ENCODE measurements at regions not wholly inside any gene's neighbourhood (a gene's known extent, or its start where the extent isn't known, plus 50 kb on each side); places are given as distances from the start of the nearest gene placed in this dataset.

- TF ChIP-seq, protein P1, sequence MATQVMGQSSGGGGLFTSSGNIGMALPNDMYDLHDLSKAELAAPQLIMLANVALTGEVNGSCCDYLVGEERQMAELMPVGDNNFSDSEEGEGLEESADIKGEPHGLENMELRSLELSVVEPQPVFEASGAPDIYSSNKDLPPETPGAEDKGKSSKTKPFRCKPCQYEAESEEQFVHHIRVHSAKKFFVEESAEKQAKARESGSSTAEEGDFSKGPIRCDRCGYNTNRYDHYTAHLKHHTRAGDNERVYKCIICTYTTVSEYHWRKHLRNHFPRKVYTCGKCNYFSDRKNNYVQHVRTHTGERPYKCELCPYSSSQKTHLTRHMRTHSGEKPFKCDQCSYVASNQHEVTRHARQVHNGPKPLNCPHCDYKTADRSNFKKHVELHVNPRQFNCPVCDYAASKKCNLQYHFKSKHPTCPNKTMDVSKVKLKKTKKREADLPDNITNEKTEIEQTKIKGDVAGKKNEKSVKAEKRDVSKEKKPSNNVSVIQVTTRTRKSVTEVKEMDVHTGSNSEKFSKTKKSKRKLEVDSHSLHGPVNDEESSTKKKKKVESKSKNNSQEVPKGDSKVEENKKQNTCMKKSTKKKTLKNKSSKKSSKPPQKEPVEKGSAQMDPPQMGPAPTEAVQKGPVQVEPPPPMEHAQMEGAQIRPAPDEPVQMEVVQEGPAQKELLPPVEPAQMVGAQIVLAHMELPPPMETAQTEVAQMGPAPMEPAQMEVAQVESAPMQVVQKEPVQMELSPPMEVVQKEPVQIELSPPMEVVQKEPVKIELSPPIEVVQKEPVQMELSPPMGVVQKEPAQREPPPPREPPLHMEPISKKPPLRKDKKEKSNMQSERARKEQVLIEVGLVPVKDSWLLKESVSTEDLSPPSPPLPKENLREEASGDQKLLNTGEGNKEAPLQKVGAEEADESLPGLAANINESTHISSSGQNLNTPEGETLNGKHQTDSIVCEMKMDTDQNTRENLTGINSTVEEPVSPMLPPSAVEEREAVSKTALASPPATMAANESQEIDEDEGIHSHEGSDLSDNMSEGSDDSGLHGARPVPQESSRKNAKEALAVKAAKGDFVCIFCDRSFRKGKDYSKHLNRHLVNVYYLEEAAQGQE (IDR thresholded peaks at IDR 0.05; ENCODE audit: low read depth): no peak
- TF ChIP-seq SIN3A (IDR thresholded peaks at IDR 0.05; ENCODE audit: low read depth) (no peak), ZFX (IDR thresholded peaks at IDR 0.05) (no peak), JUND (IDR thresholded peaks at IDR 0.05) (no peak), RAD21 (IDR thresholded peaks at IDR 0.05; ENCODE audit: low read depth) (no peak), EZH2phosphoT487 (IDR thresholded peaks at IDR 0.05; ENCODE audit: borderline replicate concordance) (no peak), TCF7L2 (IDR thresholded peaks at IDR 0.05; ENCODE audit: borderline replicate concordance, extremely low read depth, insufficient read depth, insufficient read length) (no peak)
Measured at GRCh38 chr3:132978464-132978863, 59.7 kb upstream of the TMEM108 start (continued).

GRCh38 chr3:132974097-132974496 is 64.1 kb upstream of the TMEM108 start:
- H3K9me2 ChIP-seq (ENCODE audit: insufficient read depth): no peaks in the 10 kb centered on the region
- no peak for ATAC-seq
- H4K20me1 ChIP-seq (ENCODE audit: insufficient read depth): no peaks in the 10 kb centered on the region; the same call in 1 of the 2 replicates
- H3K27me3 ChIP-seq (ENCODE audit: insufficient read depth, low read length): peaks cover 4% of the 10 kb centered on the region; the same call in 1 of the 2 replicates
- ChIA-PET RAD21 (ENCODE audit: low non-redundant PET in 1 of 2, low total read pairs in 2 of 2, uncharacterized antibody in 2 of 2, unreplicated experiment in 2 of 2) (no interaction called here), POLR2A (no interaction called here), CTCF (no interaction called here)
- no peak overlapping the region for H2AFZ ChIP-seq (ENCODE audit: low read depth, low read length, poor library complexity, severe bottlenecking)
- H3K79me2 ChIP-seq (ENCODE audit: insufficient read depth, low read length): no peaks in the 10 kb centered on the region
- H3K9ac ChIP-seq (ENCODE audit: low read length): no peak overlapping the region
- H3K4me3 ChIP-seq (replicated peaks in 1 of 2; ENCODE audit: low read depth in 1 of 2, low read length in 2 of 2): no peak overlapping the region
- H3K36me3 ChIP-seq (ENCODE audit: control insufficient read depth in 1 of 2, insufficient read depth in 2 of 2, low read length in 2 of 2): no peaks in the 10 kb centered on the region
- intact Hi-C loops (cut with micrococcal nuclease): no loop called here
- no peak overlapping the region for H3K4me2 ChIP-seq (ENCODE audit: low read length)
- DNase-seq (ENCODE audit: low read depth, low spot score): no peak
- no peak overlapping the region for H3K27ac ChIP-seq (ENCODE audit: low read depth, low read length)
- H3K4me1 ChIP-seq (ENCODE audit: control insufficient read depth in 1 of 2, insufficient read depth in 2 of 2, low read length in 2 of 2): no peaks in the 10 kb centered on the region
- H3K9me3 ChIP-seq (ENCODE audit: control insufficient read depth in 1 of 2, insufficient read depth in 1 of 2, low read depth in 1 of 2, low read length in 2 of 2): no peaks in the 10 kb centered on the region
- no TSS peak for BruUV-seq (replicated peaks)
- TF ChIP-seq YY1 (IDR thresholded peaks at IDR 0.05; ENCODE audit: extremely low read depth, insufficient replicate concordance, low read depth, low read length) (no peak), RAD21 (IDR thresholded peaks at IDR 0.05; ENCODE audit: low read depth) (no peak), FOSL1 (IDR thresholded peaks at IDR 0.05; ENCODE audit: low read depth) (no peak), ELF1 (IDR thresholded peaks at IDR 0.05; ENCODE audit: borderline replicate concordance, low read depth) (no peak), SIN3A (IDR thresholded peaks at IDR 0.05; ENCODE audit: low read depth) (no peak), EGR1 (IDR thresholded peaks at IDR 0.05; ENCODE audit: low read depth) (no peak), SP1 (IDR thresholded peaks at IDR 0.05; ENCODE audit: low read depth) (no peak), CTCF (IDR thresholded peaks at IDR 0.05 in 2 of 3, conservative IDR thresholded peaks at IDR 0.05 in 1 of 3; ENCODE audit: borderline replicate concordance in 1 of 3, insufficient read depth in 1 of 3, low read depth in 2 of 3, low read length in 2 of 3) (no peak), EZH2phosphoT487 (IDR thresholded peaks at IDR 0.05; ENCODE audit: borderline replicate concordance) (no peak), EZH2 (IDR thresholded peaks at IDR 0.05) (no peak)
- TF ChIP-seq, protein P2, sequence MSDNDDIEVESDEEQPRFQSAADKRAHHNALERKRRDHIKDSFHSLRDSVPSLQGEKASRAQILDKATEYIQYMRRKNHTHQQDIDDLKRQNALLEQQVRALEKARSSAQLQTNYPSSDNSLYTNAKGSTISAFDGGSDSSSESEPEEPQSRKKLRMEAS (IDR thresholded peaks at IDR 0.05): no peak
- TF ChIP-seq, protein P1 (IDR thresholded peaks at IDR 0.05; ENCODE audit: low read depth): no peak

All from HCT116 (cell line).